IMR-90 (cell line): ENCODE measurements at regions not wholly inside any gene's neighbourhood (a gene's known extent, or its start where the extent isn't known, plus 50 kb on each side); places are given as distances from the start of the nearest gene placed in this dataset.

Experiments
- ATAC-seq: fragments of 200-7000 bp; cut with Tn5 transposase; 2 replicates; pipeline ENCODE4 v1.9.1; 2020; ENCODE audit warnings: low read depth, mild to moderate bottlenecking, moderate library complexity
- BruUV-seq: library from RNA; stranded (reverse); fragments of 400-500 nt; replicated peaks from 2 replicates; lab custom pipeline; 2021; lab: Mats Ljungman, UMichigan
- CTCF ChIA-PET: fragments of 300-600 bp; formaldehyde crosslinking; extraction: SDS; loops from one replicate; lab custom pipeline; 2021; ENCODE audit warnings: antibody characterized with exemption; lab: Yijun Ruan, JAX
- POLR2A ChIA-PET: fragments of 300-600 bp; sonication (Branson Sonifier 250); formaldehyde crosslinking; loops from one replicate; lab custom pipeline; 2022; ENCODE audit warnings: antibody characterized with exemption; ENCODE audit not compliant: unreplicated experiment; lab: Charles Lee
- DNase-seq: peaks from one replicate; pipeline ENCODE4 v3.0.0; 2013
- H2AFZ ChIP-seq: replicated peaks from 2 replicates; pipeline ENCODE3; 2013; ENCODE audit warnings: low read length, mild to moderate bottlenecking; ENCODE audit not compliant: poor library complexity
- H2AK5ac ChIP-seq: 2 replicates; pipeline ENCODE4 v1.6.1; 2013; ENCODE audit warnings: low read depth, low read length, inconsistent platforms
- H2AK9ac ChIP-seq: replicated peaks from 2 replicates; pipeline ENCODE3; 2013; ENCODE audit warnings: mild to moderate bottlenecking, low read depth, low read length, moderate library complexity; ENCODE audit not compliant: poor library complexity
- H2BK120ac ChIP-seq: 2 replicates; pipeline ENCODE4 v1.6.1; 2013; ENCODE audit warnings: low read depth, low read length, inconsistent platforms
- H2BK15ac ChIP-seq: 3 replicates; pipeline ENCODE4 v1.6.1; 2013; ENCODE audit warnings: low read depth, low read length, inconsistent platforms
- H2BK20ac ChIP-seq: 2 replicates; pipeline ENCODE4 v1.6.1; 2013; ENCODE audit warnings: low read depth, mild to moderate bottlenecking, inconsistent platforms, low read length, moderate library complexity
- H2BK5ac ChIP-seq: 2 replicates; pipeline ENCODE4 v1.6.1; 2013; ENCODE audit warnings: mild to moderate bottlenecking, low read depth, low read length, inconsistent platforms; ENCODE audit not compliant: poor library complexity, severe bottlenecking
- H3K14ac ChIP-seq: replicated peaks from 2 replicates; pipeline ENCODE4 v1.6.1; 2013; ENCODE audit warnings: low read depth, low read length, inconsistent platforms
- H3K18ac ChIP-seq: 2 replicates; pipeline ENCODE4 v1.6.1; 2013; ENCODE audit warnings: low read depth, low read length, control low read depth
- H3K23ac ChIP-seq: 2 replicates; pipeline ENCODE4 v1.6.1; 2013; ENCODE audit warnings: low read depth, low read length, inconsistent platforms
- H3K27ac ChIP-seq: 2 replicates; pipeline ENCODE4 v1.5.1; 2013; ENCODE audit warnings: mild to moderate bottlenecking, control low read depth, low read length; ENCODE audit not compliant: insufficient read depth
- H3K27me3 ChIP-seq: 2 replicates; pipeline ENCODE4 v1.6.1; 2013; ENCODE audit warnings: low read length; ENCODE audit not compliant: control insufficient read depth, insufficient read depth
- H3K36me3 ChIP-seq: 2 replicates; pipeline ENCODE4 v1.6.1; 2013; ENCODE audit warnings: low read length, mixed read lengths; ENCODE audit not compliant: control insufficient read depth, insufficient read depth
- H3K4ac ChIP-seq: 2 replicates; pipeline ENCODE4 v1.6.1; 2013; ENCODE audit warnings: low read depth, low read length, inconsistent platforms
- H3K4me1 ChIP-seq: 2 replicates; pipeline ENCODE4 v1.6.1; 2013; ENCODE audit warnings: low read length, mixed read lengths; ENCODE audit not compliant: control insufficient read depth, insufficient read depth
- H3K4me2 ChIP-seq: 2 replicates; pipeline ENCODE4 v1.6.1; 2013; ENCODE audit warnings: low read depth, mild to moderate bottlenecking, control low read depth, low read length, moderate library complexity
- H3K4me3 ChIP-seq: 2 replicates; pipeline ENCODE4 v1.5.1; 2013; ENCODE audit warnings: low read depth, mild to moderate bottlenecking, control low read depth, low read length, moderate library complexity; ENCODE audit not compliant: insufficient read depth
- H3K56ac ChIP-seq: 2 replicates; pipeline ENCODE4 v1.6.1; 2013; ENCODE audit warnings: low read length, inconsistent platforms; ENCODE audit not compliant: insufficient read depth; ENCODE audit errors: extremely low read depth
- H3K79me1 ChIP-seq, 2 experiments: 2 replicates each; pipeline ENCODE4 v1.6.1; 2013; ENCODE audit warnings: low read length in 2 of 2, inconsistent platforms in 1 of 2, low read depth in 1 of 2
- H3K9ac ChIP-seq: 2 replicates; pipeline ENCODE4 v1.6.1; 2013; ENCODE audit warnings: low read depth, low read length, control low read depth
- H3K9me1 ChIP-seq: 2 replicates; pipeline ENCODE4 v1.6.1; 2013; ENCODE audit warnings: low read length, inconsistent platforms; ENCODE audit not compliant: insufficient read depth
- H3K9me3 ChIP-seq: 2 replicates; pipeline ENCODE4 v1.6.1; 2013; ENCODE audit warnings: low read length; ENCODE audit not compliant: control insufficient read depth, insufficient read depth
- H4K20me1 ChIP-seq: 2 replicates; pipeline ENCODE4 v1.6.1; 2013; ENCODE audit warnings: low read length, inconsistent platforms; ENCODE audit not compliant: insufficient read depth
- H4K5ac ChIP-seq: 2 replicates; pipeline ENCODE4 v1.6.1; 2013; ENCODE audit warnings: mild to moderate bottlenecking, low read depth, low read length, control low read depth
- H4K8ac ChIP-seq, 2 experiments: 2 replicates each; pipeline ENCODE4 v1.6.1; 2013; ENCODE audit warnings: low read depth in 2 of 2, low read length in 2 of 2, control low read depth in 1 of 2, inconsistent platforms in 1 of 2
- H4K91ac ChIP-seq: 2 replicates; pipeline ENCODE4 v1.6.1; 2013; ENCODE audit warnings: low read depth, low read length, inconsistent platforms; ENCODE audit not compliant: insufficient read depth
- CEBPB ChIP-seq: IDR thresholded peaks from 2 replicates; pipeline ENCODE4 v1.6.1; 2012; ENCODE audit warnings: low read depth, low read length, improper control_type of control experiment
- NFE2L2 ChIP-seq: fragments of 150-350 bp; IDR thresholded peaks from 2 replicates; pipeline ENCODE4 v1.6.1; 2016; ENCODE audit warnings: low read depth, mild to moderate bottlenecking, low read length
- WGBS, 2 experiments: methylation state at CpG; one replicate each; pipeline versions ENCODE4 v1.1.5 to v1.1.7; 2013; ENCODE audit warnings: missing lambda C conversion rate in 2 of 2; ENCODE audit not compliant: insufficient read length in 1 of 2; ENCODE audit errors: extremely low coverage in 2 of 2; 5-methylcytosine and 5-hydroxymethylcytosine counted together
- dilution Hi-C: fragments of 300-500 bp; cut with HindIII; formaldehyde crosslinking; loops from one replicate; pipeline ENCODE4 v1.14.3; 2018; ENCODE audit warnings: low sequenced_read_pairs; ENCODE audit not compliant: unreplicated experiment
- in situ Hi-C: fragments of 300-500 bp; cut with MboI; formaldehyde crosslinking; loops from 3 replicates; pipeline ENCODE4 v1.14.3; 2019; ENCODE audit warnings: low sequenced_read_pairs, inconsistent platforms, mixed read lengths
- intact Hi-C: fragments of 100-400 bp; cut with micrococcal nuclease; formaldehyde crosslinking; loops from 2 replicates; pipeline ENCODE4 v1.10.0; 2022

- no peak for TF ChIP-seq CEBPB
- no peak for TF ChIP-seq NFE2L2
- ChIA-PET POLR2A (no interaction called here), CTCF (no interaction called here)
- Histone ChIP-seq H2BK120ac (no peak overlapping the region), H3K4ac (no peak overlapping the region), H3K56ac (no peak overlapping the region), H3K27ac (no peak overlapping the region), H3K23ac (no peak overlapping the region), H4K20me1 (no peaks in the 10 kb centered on the region), H3K4me1 (peaks cover 22% of the 10 kb centered on the region), H2AK5ac (no peak overlapping the region), H3K4me3 (no peak overlapping the region), H2AFZ (no peak overlapping the region), H2BK15ac (no peak overlapping the region), H3K9ac (no peak overlapping the region), H3K79me1 (no peaks in the 10 kb centered on the region), H3K18ac (no peak overlapping the region), H3K9me3 (peaks cover 10% of the 10 kb centered on the region), H3K4me2 (no peak overlapping the region), H3K36me3 (no peaks in the 10 kb centered on the region), H2AK9ac (no peak overlapping the region), H4K8ac (no peak overlapping the region), H2BK20ac (no peak overlapping the region), H4K91ac (no peak overlapping the region), H2BK5ac (no peak overlapping the region), H4K5ac (no peak overlapping the region), H3K27me3 (peaks cover 7% of the 10 kb centered on the region), H3K14ac (no peak overlapping the region), H3K9me1 (peaks cover 19% of the 10 kb centered on the region)
- ATAC-seq (no peak), DNase-seq (no peak)
- BruUV-seq, result no TSS peak
- dilution Hi-C loops (no loop called here), in situ Hi-C loops (no loop called here), intact Hi-C loops (no loop called here)
- WGBS, 2 experiments, result 90% methylated on average over 2 of the region's 8 CpGs; no CpG with 5 or more reads in 1 of the 2 experiments
Observed at GRCh38 chr3:128545120-128545752, 52.2 kb upstream of the GATA2 start.
